DND-41 (cell line): ENCODE measurements at regions not wholly inside any gene's neighbourhood (a gene's known extent, or its start where the extent isn't known, plus 50 kb on each side); places are given as distances from the start of the nearest gene placed in this dataset.

Experiments used
- EZH2 ChIP-seq: IDR thresholded peaks from 3 replicates; pipeline ENCODE4 v1.6.1; 2012; ENCODE audit warnings: borderline replicate concordance, low read depth, mild to moderate bottlenecking, moderate library complexity, low read length, inconsistent platforms; ENCODE audit not compliant: severe bottlenecking
- TF ChIP-seq, protein P1 (sequence below): IDR thresholded peaks from 2 replicates; pipeline ENCODE4 v1.5.1; 2012; ENCODE audit warnings: borderline replicate concordance, low read length, moderate library complexity, mild to moderate bottlenecking; ENCODE audit not compliant: poor library complexity, severe bottlenecking; ENCODE audit errors: extremely low read depth

- TF ChIP-seq, protein P1, sequence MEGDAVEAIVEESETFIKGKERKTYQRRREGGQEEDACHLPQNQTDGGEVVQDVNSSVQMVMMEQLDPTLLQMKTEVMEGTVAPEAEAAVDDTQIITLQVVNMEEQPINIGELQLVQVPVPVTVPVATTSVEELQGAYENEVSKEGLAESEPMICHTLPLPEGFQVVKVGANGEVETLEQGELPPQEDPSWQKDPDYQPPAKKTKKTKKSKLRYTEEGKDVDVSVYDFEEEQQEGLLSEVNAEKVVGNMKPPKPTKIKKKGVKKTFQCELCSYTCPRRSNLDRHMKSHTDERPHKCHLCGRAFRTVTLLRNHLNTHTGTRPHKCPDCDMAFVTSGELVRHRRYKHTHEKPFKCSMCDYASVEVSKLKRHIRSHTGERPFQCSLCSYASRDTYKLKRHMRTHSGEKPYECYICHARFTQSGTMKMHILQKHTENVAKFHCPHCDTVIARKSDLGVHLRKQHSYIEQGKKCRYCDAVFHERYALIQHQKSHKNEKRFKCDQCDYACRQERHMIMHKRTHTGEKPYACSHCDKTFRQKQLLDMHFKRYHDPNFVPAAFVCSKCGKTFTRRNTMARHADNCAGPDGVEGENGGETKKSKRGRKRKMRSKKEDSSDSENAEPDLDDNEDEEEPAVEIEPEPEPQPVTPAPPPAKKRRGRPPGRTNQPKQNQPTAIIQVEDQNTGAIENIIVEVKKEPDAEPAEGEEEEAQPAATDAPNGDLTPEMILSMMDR: no peak
- TF ChIP-seq EZH2: no peak
These were observed 77.5 kb upstream of the ZEB2 start for GRCh38 chr2:144597388-144597787.
